MM.1S (cell line): ENCODE measurements at regions not wholly inside any gene's neighbourhood (a gene's known extent, or its start where the extent isn't known, plus 50 kb on each side); places are given as distances from the start of the nearest gene placed in this dataset.

Source experiments
- DNase-seq: peaks from one replicate; pipeline ENCODE4 v3.0.0-alpha.2; 2015
- H2AFZ ChIP-seq: fragments of 300-600 bp; sonication (generic); 2 replicates; pipeline ENCODE4 v1.6.0; 2016; ENCODE audit warnings: antibody characterized with exemption, low read length
- H3F3A ChIP-seq: fragments of 300-600 bp; sonication (generic); 2 replicates; pipeline ENCODE4 v1.6.1; 2016; ENCODE audit warnings: mild to moderate bottlenecking, antibody characterized with exemption, low read length, moderate library complexity, mixed read lengths; ENCODE audit not compliant: insufficient read depth
- H3K27ac ChIP-seq: fragments of 300-600 bp; sonication (generic); 2 replicates; pipeline ENCODE4 v1.5.1; 2016; ENCODE audit warnings: mild to moderate bottlenecking, low read length
- H3K27me3 ChIP-seq: fragments of 300-600 bp; sonication (generic); replicated peaks from 2 replicates; pipeline ENCODE4 v1.6.0; 2016; ENCODE audit warnings: low read length; ENCODE audit not compliant: insufficient read depth
- H3K36me3 ChIP-seq: fragments of 300-600 bp; sonication (generic); replicated peaks from 2 replicates; pipeline ENCODE4 v1.6.1; 2016; ENCODE audit warnings: mild to moderate bottlenecking, low read length, mixed read lengths; ENCODE audit not compliant: insufficient read depth
- H3K4me1 ChIP-seq: fragments of 300-600 bp; sonication (generic); 2 replicates; pipeline ENCODE4 v1.6.1; 2016; ENCODE audit warnings: low read length, mixed read lengths
- H3K4me2 ChIP-seq: fragments of 300-600 bp; sonication (generic); 2 replicates; pipeline ENCODE4 v1.6.0; 2016; ENCODE audit warnings: low read depth, low read length
- H3K4me3 ChIP-seq: fragments of 300-600 bp; sonication (generic); 2 replicates; pipeline ENCODE4 v1.5.1; 2016; ENCODE audit warnings: low read length, mixed read lengths
- H3K79me2 ChIP-seq: fragments of 300-600 bp; sonication (generic); 2 replicates; pipeline ENCODE4 v1.6.1; 2016; ENCODE audit warnings: mixed run types, low read length, mixed read lengths
- H3K9ac ChIP-seq: fragments of 300-600 bp; sonication (generic); 2 replicates; pipeline ENCODE4 v1.6.1; 2016; ENCODE audit warnings: low read length, mixed read lengths
- H3K9me2 ChIP-seq: fragments of 300-600 bp; sonication (generic); replicated peaks from 2 replicates; pipeline ENCODE4 v1.6.1; 2016; ENCODE audit warnings: mild to moderate bottlenecking, low read length, mixed read lengths; ENCODE audit not compliant: insufficient read depth
- H3K9me3 ChIP-seq: fragments of 300-600 bp; sonication (generic); replicated peaks from 2 replicates; pipeline ENCODE4 v1.6.1; 2016; ENCODE audit warnings: mild to moderate bottlenecking, low read length, mixed read lengths; ENCODE audit not compliant: insufficient read depth
- H4K20me1 ChIP-seq: fragments of 300-600 bp; sonication (generic); 2 replicates; pipeline ENCODE4 v1.6.1; 2016; ENCODE audit warnings: mild to moderate bottlenecking, low read length, moderate library complexity, mixed read lengths; ENCODE audit not compliant: insufficient read depth
- EZH2 ChIP-seq: fragments of 300-600 bp; sonication (generic); optimal IDR thresholded peaks from 2 replicates; pipeline ENCODE3; 2017; ENCODE audit warnings: low read depth, mild to moderate bottlenecking, antibody characterized with exemption, low read length, mixed read lengths
- EZH2phosphoT487 ChIP-seq: fragments of 300-600 bp; sonication (generic); IDR thresholded peaks from 2 replicates; pipeline ENCODE4 v1.6.1; 2018; ENCODE audit warnings: antibody characterized with exemption, low read length
- TF ChIP-seq, protein P1 (sequence below): fragments of 300-600 bp; sonication (generic); IDR thresholded peaks from 2 replicates; pipeline ENCODE4 v1.5.1; 2016; ENCODE audit warnings: antibody characterized with exemption, low read length, mixed read lengths

DNA sequence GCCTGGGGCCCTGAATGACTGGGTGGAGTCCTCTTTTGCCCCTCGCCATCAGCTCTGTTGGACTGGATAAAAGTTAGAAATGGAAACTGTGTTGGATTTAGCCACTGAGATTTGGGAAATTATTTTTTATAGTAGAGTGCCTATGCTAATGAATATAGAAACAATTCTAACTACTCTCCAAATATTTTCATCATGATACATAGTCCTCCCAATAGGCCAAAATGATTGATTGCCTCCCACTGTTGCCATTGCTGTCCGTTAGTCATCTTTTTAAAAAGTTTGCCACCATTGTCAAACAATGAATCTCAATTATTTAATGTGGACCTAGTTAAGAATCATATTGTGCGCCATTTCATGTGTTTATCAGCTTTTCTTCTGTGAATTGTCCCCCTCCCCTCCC is 417.0 kb downstream of the GALR1 start:
- H2AFZ ChIP-seq: no peak overlapping the region
- no peaks in the 10 kb centered on the region for H3F3A ChIP-seq
- H4K20me1 ChIP-seq: no peaks in the 10 kb centered on the region
- H3K4me3 ChIP-seq: no peak overlapping the region
- no peak overlapping the region for H3K27ac ChIP-seq
- no peaks in the 10 kb centered on the region for H3K4me1 ChIP-seq
- H3K4me2 ChIP-seq: no peak overlapping the region
- no peaks in the 10 kb centered on the region for H3K9me2 ChIP-seq
- TF ChIP-seq EZH2phosphoT487: no peak
- TF ChIP-seq EZH2: no peak
- TF ChIP-seq, protein P1, sequence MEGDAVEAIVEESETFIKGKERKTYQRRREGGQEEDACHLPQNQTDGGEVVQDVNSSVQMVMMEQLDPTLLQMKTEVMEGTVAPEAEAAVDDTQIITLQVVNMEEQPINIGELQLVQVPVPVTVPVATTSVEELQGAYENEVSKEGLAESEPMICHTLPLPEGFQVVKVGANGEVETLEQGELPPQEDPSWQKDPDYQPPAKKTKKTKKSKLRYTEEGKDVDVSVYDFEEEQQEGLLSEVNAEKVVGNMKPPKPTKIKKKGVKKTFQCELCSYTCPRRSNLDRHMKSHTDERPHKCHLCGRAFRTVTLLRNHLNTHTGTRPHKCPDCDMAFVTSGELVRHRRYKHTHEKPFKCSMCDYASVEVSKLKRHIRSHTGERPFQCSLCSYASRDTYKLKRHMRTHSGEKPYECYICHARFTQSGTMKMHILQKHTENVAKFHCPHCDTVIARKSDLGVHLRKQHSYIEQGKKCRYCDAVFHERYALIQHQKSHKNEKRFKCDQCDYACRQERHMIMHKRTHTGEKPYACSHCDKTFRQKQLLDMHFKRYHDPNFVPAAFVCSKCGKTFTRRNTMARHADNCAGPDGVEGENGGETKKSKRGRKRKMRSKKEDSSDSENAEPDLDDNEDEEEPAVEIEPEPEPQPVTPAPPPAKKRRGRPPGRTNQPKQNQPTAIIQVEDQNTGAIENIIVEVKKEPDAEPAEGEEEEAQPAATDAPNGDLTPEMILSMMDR: no peak
- H3K9me3 ChIP-seq: no peaks in the 10 kb centered on the region
- H3K79me2 ChIP-seq: no peaks in the 10 kb centered on the region
- DNase-seq: no peak
- no peak overlapping the region for H3K9ac ChIP-seq
- H3K27me3 ChIP-seq: no peaks in the 10 kb centered on the region
- no peaks in the 10 kb centered on the region for H3K36me3 ChIP-seq

- H3K9ac ChIP-seq: no peak overlapping the region
- H3K9me3 ChIP-seq: no peaks in the 10 kb centered on the region
Measured at GRCh38 chr18:77668219-77668618, 418.6 kb downstream of the GALR1 start.

GRCh38 chr18:77669331-77669730 is 419.7 kb downstream of the GALR1 start:
- no peak for DNase-seq
- no peaks in the 10 kb centered on the region for H3K79me2 ChIP-seq
- no peaks in the 10 kb centered on the region for H4K20me1 ChIP-seq
- H3K27me3 ChIP-seq: no peaks in the 10 kb centered on the region
- H3K9me3 ChIP-seq: no peaks in the 10 kb centered on the region
- no peaks in the 10 kb centered on the region for H3K4me1 ChIP-seq
- H3F3A ChIP-seq: no peaks in the 10 kb centered on the region
- TF ChIP-seq, protein P1: no peak
- TF ChIP-seq EZH2phosphoT487 (no peak), EZH2 (no peak)
- no peaks in the 10 kb centered on the region for H3K9me2 ChIP-seq
- H2AFZ ChIP-seq: no peak overlapping the region
- H3K27ac ChIP-seq: no peak overlapping the region
- no peak overlapping the region for H3K9ac ChIP-seq
- H3K4me2 ChIP-seq: no peak overlapping the region
- H3K4me3 ChIP-seq: no peak overlapping the region
- no peaks in the 10 kb centered on the region for H3K36me3 ChIP-seq

More at GRCh38 chr18:77668219-77668618, 418.6 kb downstream of the GALR1 start:
- TF ChIP-seq EZH2 (no peak), EZH2phosphoT487 (no peak)
- TF ChIP-seq, protein P1: no peak
- no peaks in the 10 kb centered on the region for H3K4me1 ChIP-seq
- DNase-seq: no peak
- no peaks in the 10 kb centered on the region for H4K20me1 ChIP-seq
- H3K4me3 ChIP-seq: no peak overlapping the region
- no peaks in the 10 kb centered on the region for H3K79me2 ChIP-seq
- H2AFZ ChIP-seq: no peak overlapping the region
- no peaks in the 10 kb centered on the region for H3K36me3 ChIP-seq
- no peak overlapping the region for H3K4me2 ChIP-seq
- H3K27me3 ChIP-seq: no peaks in the 10 kb centered on the region
- H3K9me2 ChIP-seq: no peaks in the 10 kb centered on the region
- no peak overlapping the region for H3K27ac ChIP-seq
- no peaks in the 10 kb centered on the region for H3F3A ChIP-seq
